ENCODE measurements at regions not wholly inside any gene's neighbourhood (a gene's known extent, or its start where the extent isn't known, plus 50 kb on each side); places are given as distances from the start of the nearest gene placed in this dataset.

DNA sequence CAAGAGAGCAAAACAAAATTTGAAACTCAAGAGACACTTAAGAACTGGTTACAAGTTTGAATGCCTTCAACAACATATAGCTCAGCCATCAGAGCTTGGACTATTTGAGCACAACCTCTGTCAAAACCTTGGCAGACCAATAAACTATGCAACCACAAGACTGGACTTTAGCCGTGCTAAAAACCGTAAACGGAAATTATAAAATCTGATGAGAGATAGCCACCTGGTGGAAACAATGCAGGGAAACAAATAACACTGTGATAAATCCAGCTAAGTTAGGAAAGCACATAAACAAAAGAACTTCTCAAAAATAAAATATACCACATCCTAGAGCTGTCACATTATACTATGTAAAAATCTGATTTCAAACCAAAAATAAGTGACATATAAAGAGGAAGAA lies 1074.2 kb upstream of the NOVA1 start:
- TF ChIP-seq POLR2A (IDR thresholded peaks at IDR 0.05) (no peak), CTCF (IDR thresholded peaks at IDR 0.05) (no peak)

Data from gastroesophageal sphincter (tissue), 3 donors.